ENCODE measurements at regions not wholly inside any gene's neighbourhood (a gene's known extent, or its start where the extent isn't known, plus 50 kb on each side); places are given as distances from the start of the nearest gene placed in this dataset.

- TF ChIP-seq CTCF (IDR thresholded peaks at IDR 0.05; ENCODE audit: low read depth, low read length, missing input control) (no peak), SP1 (IDR thresholded peaks at IDR 0.05) (no peak), GABPA (IDR thresholded peaks at IDR 0.05 in 1 of 2, conservative IDR thresholded peaks at IDR 0.05 in 1 of 2) (no peak), EGR1 (IDR thresholded peaks at IDR 0.05; ENCODE audit: low read depth in 2 of 2) (no peak), HNF4A (conservative IDR thresholded peaks at IDR 0.05) (no peak), YY1 (IDR thresholded peaks at IDR 0.05) (no peak), REST (IDR thresholded peaks at IDR 0.05) (no peak), RAD21 (IDR thresholded peaks at IDR 0.05) (no peak), JUND (IDR thresholded peaks at IDR 0.05) (no peak), TAF1 (conservative IDR thresholded peaks at IDR 0.05) (no peak)
- TF ChIP-seq, protein P1, sequence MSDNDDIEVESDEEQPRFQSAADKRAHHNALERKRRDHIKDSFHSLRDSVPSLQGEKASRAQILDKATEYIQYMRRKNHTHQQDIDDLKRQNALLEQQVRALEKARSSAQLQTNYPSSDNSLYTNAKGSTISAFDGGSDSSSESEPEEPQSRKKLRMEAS (IDR thresholded peaks at IDR 0.05), result no peak
- TF ChIP-seq, protein P2, sequence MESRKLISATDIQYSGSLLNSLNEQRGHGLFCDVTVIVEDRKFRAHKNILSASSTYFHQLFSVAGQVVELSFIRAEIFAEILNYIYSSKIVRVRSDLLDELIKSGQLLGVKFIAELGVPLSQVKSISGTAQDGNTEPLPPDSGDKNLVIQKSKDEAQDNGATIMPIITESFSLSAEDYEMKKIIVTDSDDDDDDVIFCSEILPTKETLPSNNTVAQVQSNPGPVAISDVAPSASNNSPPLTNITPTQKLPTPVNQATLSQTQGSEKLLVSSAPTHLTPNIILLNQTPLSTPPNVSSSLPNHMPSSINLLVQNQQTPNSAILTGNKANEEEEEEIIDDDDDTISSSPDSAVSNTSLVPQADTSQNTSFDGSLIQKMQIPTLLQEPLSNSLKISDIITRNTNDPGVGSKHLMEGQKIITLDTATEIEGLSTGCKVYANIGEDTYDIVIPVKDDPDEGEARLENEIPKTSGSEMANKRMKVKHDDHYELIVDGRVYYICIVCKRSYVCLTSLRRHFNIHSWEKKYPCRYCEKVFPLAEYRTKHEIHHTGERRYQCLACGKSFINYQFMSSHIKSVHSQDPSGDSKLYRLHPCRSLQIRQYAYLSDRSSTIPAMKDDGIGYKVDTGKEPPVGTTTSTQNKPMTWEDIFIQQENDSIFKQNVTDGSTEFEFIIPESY (IDR thresholded peaks at IDR 0.05), result no peak
These were observed 370.8 kb upstream of the NT5C1B start for GRCh38 chr2:18959952-18960717.

Measured in liver (tissue), 3 donors.